ENCODE measurements at regions not wholly inside any gene's neighbourhood (a gene's known extent, or its start where the extent isn't known, plus 50 kb on each side); places are given as distances from the start of the nearest gene placed in this dataset.
"Not testable (repeated sequence)": the region's sequence is repeated elsewhere in the genome, so short reads cannot be mapped to it uniquely, and the experiment has no call there.

- intact Hi-C loops (cut with DNase I, micrococcal nuclease), result no loop called here
- DNase-seq, result no peak
- TF ChIP-seq CTCF (IDR thresholded peaks at IDR 0.05), result no peak
- H3K4me3 ChIP-seq, result no peak overlapping the region
- no peaks in the 10 kb centered on the region for H3K36me3 ChIP-seq (ENCODE audit: low read depth)
- no peak for ATAC-seq
- no peaks in the 10 kb centered on the region for H3K9me3 ChIP-seq
- H3K4me1 ChIP-seq (ENCODE audit: low read depth), result no peaks in the 10 kb centered on the region
Measured at GRCh38 chr6:176766-177165, 115.5 kb upstream of the DUSP22 start.

GRCh38 chr6:178119-178518 is 114.2 kb upstream of the DUSP22 start:
- ATAC-seq (no peak), DNase-seq (no peak)
- intact Hi-C loops (cut with DNase I, micrococcal nuclease), result no loop called here

GRCh38 chr6:178929-179328 is 113.4 kb upstream of the DUSP22 start:
- H3K4me3 ChIP-seq, DNase-seq, ATAC-seq: not testable (repeated sequence)

More at GRCh38 chr6:178119-178518, 114.2 kb upstream of the DUSP22 start:
- Histone ChIP-seq H3K36me3 (ENCODE audit: low read depth) (no peaks in the 10 kb centered on the region), H3K4me1 (ENCODE audit: low read depth) (no peaks in the 10 kb centered on the region), H3K4me3 (no peak overlapping the region), H3K9me3 (no peaks in the 10 kb centered on the region)
- no peak for TF ChIP-seq CTCF (IDR thresholded peaks at IDR 0.05)

GRCh38 chr6:179340-179950 is 112.8 kb upstream of the DUSP22 start:
- H3K4me1 ChIP-seq (ENCODE audit: low read depth), result no peaks in the 10 kb centered on the region
- ATAC-seq, result no peak
- no peak for TF ChIP-seq CTCF (IDR thresholded peaks at IDR 0.05)
- no peak overlapping the region for H3K4me3 ChIP-seq
- no peaks in the 10 kb centered on the region for H3K36me3 ChIP-seq (ENCODE audit: low read depth)
- intact Hi-C loops (cut with DNase I, micrococcal nuclease), result no loop called here
- no peak for DNase-seq
- H3K9me3 ChIP-seq, result no peaks in the 10 kb centered on the region

More at GRCh38 chr6:178929-179328, 113.4 kb upstream of the DUSP22 start:
- H3K9me3 ChIP-seq; intact Hi-C loops (cut with DNase I, micrococcal nuclease); H3K4me1 ChIP-seq (ENCODE audit: low read depth); H3K36me3 ChIP-seq (ENCODE audit: low read depth): not testable (repeated sequence)

GRCh38 chr6:180091-180694 is 112.1 kb upstream of the DUSP22 start:
- H3K4me3 ChIP-seq; DNase-seq; H3K4me1 ChIP-seq (ENCODE audit: low read depth); H3K36me3 ChIP-seq (ENCODE audit: low read depth); intact Hi-C loops (cut with DNase I, micrococcal nuclease); ATAC-seq; H3K9me3 ChIP-seq: not testable (repeated sequence)

GRCh38 chr6:181049-181654 is 111.1 kb upstream of the DUSP22 start:
- DNase-seq (no peak), ATAC-seq (no peak)
- intact Hi-C loops (cut with DNase I, micrococcal nuclease), result no loop called here
- Histone ChIP-seq H3K4me1 (ENCODE audit: low read depth) (no peaks in the 10 kb centered on the region), H3K9me3 (no peaks in the 10 kb centered on the region), H3K36me3 (ENCODE audit: low read depth) (no peaks in the 10 kb centered on the region), H3K4me3 (no peak overlapping the region)
- no peak for TF ChIP-seq CTCF (IDR thresholded peaks at IDR 0.05)
